Endothelial cell of hepatic sinusoid (primary cell): ENCODE measurements at regions not wholly inside any gene's neighbourhood (a gene's known extent, or its start where the extent isn't known, plus 50 kb on each side); places are given as distances from the start of the nearest gene placed in this dataset.

Experiments used
- in situ Hi-C: cut with HindIII; loops from 2 replicates; pipeline ENCODE4 v1.10.0; 2017; ENCODE audit warnings: low sequenced_read_pairs

- in situ Hi-C loops: loop anchor here (10.0 kb wide), 1 partner anchor 198 kb away; no protein-coding TSS in a partner anchor
Observed at GRCh38 chr4:26806331-26806730, 54.3 kb upstream of the STIM2 start.

DNA sequence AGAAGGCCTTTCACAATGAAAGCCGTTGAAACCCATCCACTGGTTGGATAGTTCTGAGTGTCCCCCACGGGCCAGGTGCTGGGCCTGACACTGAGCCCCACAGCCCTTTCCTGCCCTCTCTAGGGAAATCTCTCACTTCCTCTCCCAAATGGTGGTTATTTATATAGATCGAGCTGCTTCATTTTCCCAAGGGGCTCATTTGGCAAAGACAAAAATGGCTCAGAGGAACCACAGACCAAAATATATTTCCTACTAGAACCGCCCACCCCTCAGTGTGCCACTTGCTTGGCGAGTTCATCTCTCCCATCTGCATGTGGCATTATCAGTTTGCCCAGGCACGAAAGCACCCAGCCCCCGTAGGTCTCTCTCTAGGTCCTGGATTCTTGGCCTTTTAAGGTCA lies 53.3 kb upstream of the STIM2 start:
- in situ Hi-C loops: loop anchor here (10.0 kb wide), 1 partner anchor 197 kb away; no protein-coding TSS in a partner anchor

DNA sequence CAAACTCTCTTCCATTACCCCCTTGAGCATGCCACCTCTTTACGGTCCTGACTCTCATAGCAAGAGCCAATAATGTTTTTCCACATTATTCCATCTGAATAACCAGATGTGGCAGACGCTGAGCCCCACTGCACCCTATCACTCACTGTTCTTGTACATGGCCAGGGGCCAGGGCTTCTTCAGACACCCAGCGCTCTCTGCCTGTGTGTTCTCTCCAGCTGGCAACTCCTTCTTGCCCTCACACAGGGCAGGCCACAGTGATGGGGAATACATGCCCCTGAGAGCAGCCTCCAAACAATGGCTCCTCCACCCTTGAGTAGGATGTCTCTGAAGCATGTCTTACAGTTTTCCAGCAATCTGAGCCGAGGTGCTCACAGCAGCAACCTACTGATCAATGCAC lies 50.8 kb upstream of the STIM2 start:
- in situ Hi-C loops: loop anchor here (10.0 kb wide), 1 partner anchor 195 kb away; no protein-coding TSS in a partner anchor
